ENCODE measurements at regions not wholly inside any gene's neighbourhood (a gene's known extent, or its start where the extent isn't known, plus 50 kb on each side); places are given as distances from the start of the nearest gene placed in this dataset.

GRCh38 chr1:96597218-96597617 is 124.4 kb upstream of the PTBP2 start:
- no peak for TF ChIP-seq CTCF (IDR thresholded peaks at IDR 0.05)
- no peak for TF ChIP-seq POLR2A (IDR thresholded peaks at IDR 0.05)
